H9 (cell line): ENCODE measurements at regions not wholly inside any gene's neighbourhood (a gene's known extent, or its start where the extent isn't known, plus 50 kb on each side); places are given as distances from the start of the nearest gene placed in this dataset.

Experiments
- DNase-seq: peaks from one replicate; pipeline ENCODE4 v3.0.0-alpha.2; 2017
- H2AFZ ChIP-seq: one replicate; pipeline ENCODE4 v1.6.1; 2013; ENCODE audit warnings: mild to moderate bottlenecking, low read length, control low read depth, moderate library complexity
- H2AK5ac ChIP-seq: 2 replicates; pipeline ENCODE4 v1.6.1; 2013; ENCODE audit warnings: low read length, control low read depth, mixed read lengths; ENCODE audit not compliant: insufficient read length
- H2BK120ac ChIP-seq: one replicate; pipeline ENCODE4 v1.6.1; 2013; ENCODE audit warnings: low read depth, mild to moderate bottlenecking, low read length, control low read depth, inconsistent platforms; ENCODE audit not compliant: poor library complexity, severe bottlenecking
- H2BK12ac ChIP-seq: 2 replicates; pipeline ENCODE4 v1.6.1; 2013; ENCODE audit warnings: low read length, control low read depth, mixed read lengths, low read depth; ENCODE audit not compliant: insufficient read length
- H2BK15ac ChIP-seq: 2 replicates; pipeline ENCODE4 v1.6.1; 2013; ENCODE audit warnings: low read depth, low read length, control low read depth
- H2BK20ac ChIP-seq: one replicate; pipeline ENCODE4 v1.6.1; 2013; ENCODE audit warnings: low read depth, mild to moderate bottlenecking, low read length, control low read depth, inconsistent platforms; ENCODE audit not compliant: poor library complexity, severe bottlenecking
- H2BK5ac ChIP-seq: 2 replicates; pipeline ENCODE4 v1.6.1; 2013; ENCODE audit warnings: low read length, control low read depth, mixed read lengths; ENCODE audit not compliant: insufficient read length
- H3K14ac ChIP-seq: 2 replicates; pipeline ENCODE4 v1.6.1; 2013; ENCODE audit warnings: low read length, control low read depth; ENCODE audit not compliant: insufficient read depth
- H3K18ac ChIP-seq: 2 replicates; pipeline ENCODE4 v1.6.1; 2013; ENCODE audit warnings: low read depth, mild to moderate bottlenecking, mixed read lengths, low read length, control low read depth; ENCODE audit not compliant: insufficient read length
- H3K23ac ChIP-seq: 2 replicates; pipeline ENCODE4 v1.6.1; 2013; ENCODE audit warnings: low read length, control low read depth, mixed read lengths, low read depth; ENCODE audit not compliant: insufficient read length
- H3K23me2 ChIP-seq: 2 replicates; pipeline ENCODE4 v1.6.1; 2013; ENCODE audit warnings: low read depth, mild to moderate bottlenecking, mixed read lengths, low read length, control low read depth; ENCODE audit not compliant: insufficient read length, poor library complexity, severe bottlenecking
- H3K27ac ChIP-seq: 2 replicates; pipeline ENCODE4 v1.5.1; 2013; ENCODE audit warnings: low read length, control low read depth, mixed read lengths, low read depth; ENCODE audit not compliant: insufficient read length
- H3K27me3 ChIP-seq: 2 replicates; pipeline ENCODE4 v1.6.1; 2013; ENCODE audit warnings: low read length, control low read depth, inconsistent platforms; ENCODE audit not compliant: insufficient read depth
- H3K4ac ChIP-seq: 2 replicates; pipeline ENCODE4 v1.6.1; 2013; ENCODE audit warnings: low read depth, mild to moderate bottlenecking, control low read depth, inconsistent platforms, low read length, moderate library complexity
- H3K4me1 ChIP-seq: 2 replicates; pipeline ENCODE4 v1.6.1; 2013; ENCODE audit warnings: low read length, control low read depth, inconsistent platforms; ENCODE audit not compliant: insufficient read depth
- H3K4me2 ChIP-seq: 2 replicates; pipeline ENCODE4 v1.6.1; 2013; ENCODE audit warnings: low read length, control low read depth, mixed read lengths; ENCODE audit not compliant: insufficient read length, insufficient read depth
- H3K56ac ChIP-seq: 2 replicates; pipeline ENCODE4 v1.6.1; 2013; ENCODE audit warnings: low read depth, mild to moderate bottlenecking, mixed read lengths, low read length, control low read depth; ENCODE audit not compliant: insufficient read length
- H3K79me1 ChIP-seq: 2 replicates; pipeline ENCODE4 v1.6.1; 2013; ENCODE audit warnings: low read depth, mild to moderate bottlenecking, moderate library complexity, low read length, control low read depth, inconsistent platforms; ENCODE audit not compliant: insufficient read depth, poor library complexity, severe bottlenecking
- H3K79me2 ChIP-seq: 2 replicates; pipeline ENCODE4 v1.6.1; 2013; ENCODE audit warnings: low read length, control low read depth, inconsistent platforms; ENCODE audit not compliant: insufficient read depth
- H3K9ac ChIP-seq: 2 replicates; pipeline ENCODE4 v1.6.1; 2013; ENCODE audit warnings: low read length, control low read depth, mixed read lengths; ENCODE audit not compliant: insufficient read length; ENCODE audit errors: extremely low read depth
- H3K9me3 ChIP-seq: one replicate; pipeline ENCODE4 v1.6.1; 2013; ENCODE audit warnings: low read depth, low read length, inconsistent platforms; ENCODE audit not compliant: control insufficient read depth
- H3T11ph ChIP-seq: one replicate; pipeline ENCODE4 v1.6.1; 2013; ENCODE audit warnings: mild to moderate bottlenecking, low read length, control low read depth, inconsistent platforms
- H4K20me1 ChIP-seq: one replicate; pipeline ENCODE4 v1.6.1; 2013; ENCODE audit not compliant: control insufficient read depth, insufficient read length, insufficient read depth
- H4K5ac ChIP-seq: 2 replicates; pipeline ENCODE4 v1.6.1; 2013; ENCODE audit warnings: low read depth, mild to moderate bottlenecking, mixed read lengths, low read length, control low read depth; ENCODE audit not compliant: insufficient read length
- H4K8ac ChIP-seq: replicated peaks from 2 replicates; pipeline ENCODE4 v1.6.1; 2013; ENCODE audit warnings: low read length, control low read depth, mixed read lengths, low read depth; ENCODE audit not compliant: insufficient read length
- H4K91ac ChIP-seq: 2 replicates; pipeline ENCODE4 v1.6.1; 2013; ENCODE audit warnings: low read depth, mild to moderate bottlenecking, moderate library complexity, mixed read lengths, low read length, control low read depth; ENCODE audit not compliant: insufficient read length
- H3K27ac Mint-ChIP-seq, 3 experiments: 2 replicates in 2 of 3; 3 replicates in 1 of 3; pipeline ENCODE4 v1.8.0; 2020 to 2021; ENCODE audit warnings: mixed read lengths in 3 of 3, mild to moderate bottlenecking in 1 of 3, moderate library complexity in 1 of 3
- H3K27me3 Mint-ChIP-seq: 2 replicates; pipeline ENCODE4 v1.8.0; 2021; ENCODE audit warnings: low read depth, mild to moderate bottlenecking, moderate library complexity, mixed read lengths
- H3K36me3 Mint-ChIP-seq, 3 experiments: 2 replicates in 2 of 3; 3 replicates in 1 of 3; pipeline ENCODE4 v1.8.0; 2020 to 2021; ENCODE audit warnings: low read depth in 3 of 3, mixed read lengths in 3 of 3; ENCODE audit not compliant: insufficient read depth in 1 of 3
- H3K4me1 Mint-ChIP-seq, 2 experiments: 2 replicates each; pipeline ENCODE4 v1.8.0; 2020; ENCODE audit warnings: mixed read lengths in 2 of 2
- H3K4me3 Mint-ChIP-seq, 2 experiments: 2 replicates in 1 of 2; 3 replicates in 1 of 2; pipeline ENCODE4 v1.8.0; 2020 to 2021; ENCODE audit warnings: mild to moderate bottlenecking in 2 of 2, mixed read lengths in 2 of 2, moderate library complexity in 1 of 2
- H3K9me3 Mint-ChIP-seq, 2 experiments: 2 replicates in 1 of 2; 3 replicates in 1 of 2; pipeline ENCODE4 v1.8.0; 2020; ENCODE audit warnings: mild to moderate bottlenecking in 2 of 2, mixed read lengths in 2 of 2, moderate library complexity in 1 of 2
- CTCF ChIP-seq: fragments of 200-600 bp; sonication (generic); conservative IDR thresholded peaks from 3 replicates; pipeline ENCODE4 v1.8.0; 2021; ENCODE audit warnings: antibody characterized with exemption, mild to moderate bottlenecking
- WGBS: extraction: QIAGEN DNeasy Blood & Tissue Kit; methylation state at CpG from one replicate; pipeline ENCODE4 v1.1.7; 2013; ENCODE audit warnings: missing lambda C conversion rate, low lambda C conversion rate, mixed read lengths; ENCODE audit not compliant: insufficient read length; ENCODE audit errors: extremely low coverage; 5-methylcytosine and 5-hydroxymethylcytosine counted together

GRCh38 chr13:44802491-44802890 is 186.8 kb downstream of the NUFIP1 start:
- Histone ChIP-seq H2AFZ (no peak overlapping the region), H3K27ac (no peak overlapping the region)
- TF ChIP-seq CTCF, result no peak

More at GRCh38 chr13:44802491-44802890, 186.8 kb downstream of the NUFIP1 start:
- Mint-ChIP-seq H3K4me3 (no peak overlapping the region), H3K9me3 (no peaks in the 10 kb centered on the region), H3K27ac (no peak overlapping the region; a peak in 1 of 7 replicates), H3K4me1 (peaks cover 7 to 9% of the 10 kb centered on the region in 2 experiments), H3K36me3 (no peaks in the 10 kb centered on the region), H3K27me3 (no peaks in the 10 kb centered on the region)
- no CpG with 5 or more reads among the region's 4 CpGs for WGBS
- Histone ChIP-seq H2BK12ac (no peak overlapping the region), H3K79me1 (no peaks in the 10 kb centered on the region), H3T11ph (no peak overlapping the region), H3K23me2 (no peaks in the 10 kb centered on the region), H4K5ac (no peak overlapping the region), H2BK5ac (no peak overlapping the region), H4K91ac (no peak overlapping the region), H3K9me3 (no peaks in the 10 kb centered on the region), H3K23ac (no peak overlapping the region), H3K4ac (no peak overlapping the region), H2AK5ac (no peak overlapping the region), H3K4me2 (no peak overlapping the region), H4K20me1 (no peaks in the 10 kb centered on the region), H3K79me2 (no peaks in the 10 kb centered on the region), H3K4me1 (no peaks in the 10 kb centered on the region), H3K9ac (no peak overlapping the region), H3K27me3 (no peaks in the 10 kb centered on the region), H3K56ac (no peak overlapping the region), H3K14ac (no peak overlapping the region), H4K8ac (no peak overlapping the region), H2BK120ac (no peak overlapping the region), H2BK15ac (no peak overlapping the region), H3K18ac (no peak overlapping the region), H2BK20ac (no peak overlapping the region)
- DNase-seq, result no peak
